ENCODE measurements at regions not wholly inside any gene's neighbourhood (a gene's known extent, or its start where the extent isn't known, plus 50 kb on each side); places are given as distances from the start of the nearest gene placed in this dataset.

- TF ChIP-seq POLR2A (IDR thresholded peaks at IDR 0.05; ENCODE audit: low read depth) = no peak
- no peak for TF ChIP-seq EP300 (IDR thresholded peaks at IDR 0.05)
- no peak for TF ChIP-seq POLR2AphosphoS5 (IDR thresholded peaks at IDR 0.05)
- TF ChIP-seq, protein P1, sequence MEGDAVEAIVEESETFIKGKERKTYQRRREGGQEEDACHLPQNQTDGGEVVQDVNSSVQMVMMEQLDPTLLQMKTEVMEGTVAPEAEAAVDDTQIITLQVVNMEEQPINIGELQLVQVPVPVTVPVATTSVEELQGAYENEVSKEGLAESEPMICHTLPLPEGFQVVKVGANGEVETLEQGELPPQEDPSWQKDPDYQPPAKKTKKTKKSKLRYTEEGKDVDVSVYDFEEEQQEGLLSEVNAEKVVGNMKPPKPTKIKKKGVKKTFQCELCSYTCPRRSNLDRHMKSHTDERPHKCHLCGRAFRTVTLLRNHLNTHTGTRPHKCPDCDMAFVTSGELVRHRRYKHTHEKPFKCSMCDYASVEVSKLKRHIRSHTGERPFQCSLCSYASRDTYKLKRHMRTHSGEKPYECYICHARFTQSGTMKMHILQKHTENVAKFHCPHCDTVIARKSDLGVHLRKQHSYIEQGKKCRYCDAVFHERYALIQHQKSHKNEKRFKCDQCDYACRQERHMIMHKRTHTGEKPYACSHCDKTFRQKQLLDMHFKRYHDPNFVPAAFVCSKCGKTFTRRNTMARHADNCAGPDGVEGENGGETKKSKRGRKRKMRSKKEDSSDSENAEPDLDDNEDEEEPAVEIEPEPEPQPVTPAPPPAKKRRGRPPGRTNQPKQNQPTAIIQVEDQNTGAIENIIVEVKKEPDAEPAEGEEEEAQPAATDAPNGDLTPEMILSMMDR (IDR thresholded peaks at IDR 0.05) = no peak
- Histone ChIP-seq H3K27me3 (no peaks in the 10 kb centered on the region), H3K4me1 (no peaks in the 10 kb centered on the region), H3K36me3 (no peaks in the 10 kb centered on the region), H3K4me3 (no peak overlapping the region), H3K9me3 (no peaks in the 10 kb centered on the region), H3K27ac (replicated peaks in 1 of 4) (no peak overlapping the region)
- DNase-seq (ENCODE audit: extremely low spot score) = no peak
- 43% methylated on average over 2 of the region's 2 CpGs for WGBS
- intact Hi-C loops (cut with DNase I) = no loop called here
These were observed 815.5 kb downstream of the TLE1 start for GRCh38 chr9:80873861-80874260.

DNA sequence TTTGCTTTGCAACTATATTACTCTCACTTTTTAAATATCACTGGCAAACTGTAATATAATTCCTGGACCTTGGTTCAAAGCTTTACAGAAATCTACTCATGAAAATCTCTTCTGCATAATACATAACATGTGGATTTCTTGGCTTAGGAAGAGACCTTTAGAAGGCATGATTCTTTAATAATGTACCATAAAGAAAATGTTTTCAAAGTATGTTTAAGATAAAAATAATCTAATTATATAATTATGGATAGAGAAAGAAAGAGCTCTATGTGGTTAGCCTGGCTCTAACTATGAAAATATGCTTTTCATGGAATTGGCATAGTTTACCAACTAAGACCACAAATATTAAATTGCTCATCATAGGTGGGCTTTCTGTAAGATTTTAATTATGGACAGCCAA is 817.8 kb downstream of the TLE1 start:
- peaks cover 0 to 12% (median 3%) of the 10 kb centered on the region in 4 donors for H3K9me3 ChIP-seq
- DNase-seq (ENCODE audit: extremely low spot score) = no peak

GRCh38 chr9:80867731-80868130 is 821.6 kb downstream of the TLE1 start:
- DNase-seq (ENCODE audit: extremely low spot score) = no peak
- intact Hi-C loops (cut with DNase I) = no loop called here
- Histone ChIP-seq H3K4me3 (no peak overlapping the region), H3K27ac (replicated peaks in 1 of 4) (no peak overlapping the region), H3K4me1 (no peaks in the 10 kb centered on the region), H3K9me3 (peaks cover 0 to 12% (median 11%) of the 10 kb centered on the region in 4 donors), H3K36me3 (no peaks in the 10 kb centered on the region), H3K27me3 (no peaks in the 10 kb centered on the region)
- no peak for TF ChIP-seq POLR2A (IDR thresholded peaks at IDR 0.05; ENCODE audit: low read depth)
- TF ChIP-seq, protein P1 (IDR thresholded peaks at IDR 0.05) = no peak
- TF ChIP-seq POLR2AphosphoS5 (IDR thresholded peaks at IDR 0.05) = no peak
- TF ChIP-seq EP300 (IDR thresholded peaks at IDR 0.05) = no peak

More for the DNA sequence above, 817.8 kb downstream of the TLE1 start:
- intact Hi-C loops (cut with DNase I) = no loop called here
- no peak overlapping the region for H3K4me3 ChIP-seq
- TF ChIP-seq, protein P1 (IDR thresholded peaks at IDR 0.05) = no peak
- TF ChIP-seq POLR2AphosphoS5 (IDR thresholded peaks at IDR 0.05) (no peak), EP300 (IDR thresholded peaks at IDR 0.05) (no peak), POLR2A (IDR thresholded peaks at IDR 0.05; ENCODE audit: low read depth) (no peak)
- H3K27ac ChIP-seq (replicated peaks in 1 of 4) = no peak overlapping the region
- H3K36me3 ChIP-seq = no peaks in the 10 kb centered on the region
- no peaks in the 10 kb centered on the region for H3K4me1 ChIP-seq
- no peaks in the 10 kb centered on the region for H3K27me3 ChIP-seq

DNA sequence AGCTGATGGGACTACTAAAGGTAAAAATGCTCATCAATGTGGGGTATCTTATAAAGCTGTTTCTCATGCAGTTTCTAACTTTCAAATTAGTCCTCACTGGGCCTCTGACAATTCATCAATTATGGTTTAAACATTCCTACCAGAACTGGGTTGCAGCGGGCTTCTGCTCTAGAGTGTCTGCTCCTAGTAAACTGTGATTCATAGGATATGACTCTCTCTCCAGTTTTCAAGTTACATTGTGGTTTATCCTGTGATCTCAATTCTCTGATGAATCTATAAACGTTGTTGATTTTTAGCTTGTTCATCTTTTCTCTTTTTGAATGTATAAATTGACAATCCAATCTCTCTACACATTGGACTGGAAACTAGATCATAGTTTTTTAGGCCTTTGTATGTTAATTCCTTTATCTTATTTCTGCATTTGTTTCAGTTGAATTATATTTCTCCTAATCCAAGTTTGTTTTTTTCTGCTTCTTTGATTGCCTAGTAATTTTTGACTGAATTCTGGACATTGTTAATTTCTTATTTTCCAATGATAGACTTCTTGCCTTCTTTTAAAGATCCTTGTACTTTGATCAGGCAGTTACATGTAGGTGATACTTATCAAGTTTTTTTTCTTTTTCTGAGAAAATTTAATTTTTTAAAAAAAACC is 822.6 kb downstream of the TLE1 start:
- intact Hi-C loops (cut with DNase I) = no loop called here
- H3K27ac ChIP-seq (replicated peaks in 1 of 4) = no peak overlapping the region
- no peaks in the 10 kb centered on the region for H3K27me3 ChIP-seq
- no peak for DNase-seq (ENCODE audit: extremely low spot score)
- 78% methylated on average over 2 of the region's 2 CpGs for WGBS
- no peak for TF ChIP-seq POLR2AphosphoS5 (IDR thresholded peaks at IDR 0.05)
- TF ChIP-seq, protein P1 (IDR thresholded peaks at IDR 0.05) = no peak
- TF ChIP-seq EP300 (IDR thresholded peaks at IDR 0.05) = no peak
- TF ChIP-seq POLR2A (IDR thresholded peaks at IDR 0.05; ENCODE audit: low read depth) = no peak
- no peaks in the 10 kb centered on the region for H3K4me1 ChIP-seq
- H3K9me3 ChIP-seq = peaks cover 0 to 12% (median 11%) of the 10 kb centered on the region in 4 donors
- no peak overlapping the region for H3K4me3 ChIP-seq
- H3K36me3 ChIP-seq = no peaks in the 10 kb centered on the region

- TF ChIP-seq POLR2AphosphoS5 (IDR thresholded peaks at IDR 0.05) (no peak), POLR2A (IDR thresholded peaks at IDR 0.05; ENCODE audit: low read depth) (no peak), EP300 (IDR thresholded peaks at IDR 0.05) (no peak)
- TF ChIP-seq, protein P1 (IDR thresholded peaks at IDR 0.05) = no peak
These were observed 823.2 kb downstream of the TLE1 start for GRCh38 chr9:80866121-80866520.

More at GRCh38 chr9:80866121-80866520, 823.2 kb downstream of the TLE1 start:
- Histone ChIP-seq H3K27ac (replicated peaks in 1 of 4) (no peak overlapping the region), H3K27me3 (no peaks in the 10 kb centered on the region), H3K9me3 (peaks cover 0 to 12% (median 11%) of the 10 kb centered on the region in 4 donors), H3K4me3 (no peak overlapping the region), H3K4me1 (no peaks in the 10 kb centered on the region), H3K36me3 (no peaks in the 10 kb centered on the region)
- intact Hi-C loops (cut with DNase I) = no loop called here
- no peak for DNase-seq (ENCODE audit: extremely low spot score)
